ENCODE measurements at regions not wholly inside any gene's neighbourhood (a gene's known extent, or its start where the extent isn't known, plus 50 kb on each side); places are given as distances from the start of the nearest gene placed in this dataset.
"Not testable (repeated sequence)": the region's sequence is repeated elsewhere in the genome, so short reads cannot be mapped to it uniquely, and the experiment has no call there.

DNA sequence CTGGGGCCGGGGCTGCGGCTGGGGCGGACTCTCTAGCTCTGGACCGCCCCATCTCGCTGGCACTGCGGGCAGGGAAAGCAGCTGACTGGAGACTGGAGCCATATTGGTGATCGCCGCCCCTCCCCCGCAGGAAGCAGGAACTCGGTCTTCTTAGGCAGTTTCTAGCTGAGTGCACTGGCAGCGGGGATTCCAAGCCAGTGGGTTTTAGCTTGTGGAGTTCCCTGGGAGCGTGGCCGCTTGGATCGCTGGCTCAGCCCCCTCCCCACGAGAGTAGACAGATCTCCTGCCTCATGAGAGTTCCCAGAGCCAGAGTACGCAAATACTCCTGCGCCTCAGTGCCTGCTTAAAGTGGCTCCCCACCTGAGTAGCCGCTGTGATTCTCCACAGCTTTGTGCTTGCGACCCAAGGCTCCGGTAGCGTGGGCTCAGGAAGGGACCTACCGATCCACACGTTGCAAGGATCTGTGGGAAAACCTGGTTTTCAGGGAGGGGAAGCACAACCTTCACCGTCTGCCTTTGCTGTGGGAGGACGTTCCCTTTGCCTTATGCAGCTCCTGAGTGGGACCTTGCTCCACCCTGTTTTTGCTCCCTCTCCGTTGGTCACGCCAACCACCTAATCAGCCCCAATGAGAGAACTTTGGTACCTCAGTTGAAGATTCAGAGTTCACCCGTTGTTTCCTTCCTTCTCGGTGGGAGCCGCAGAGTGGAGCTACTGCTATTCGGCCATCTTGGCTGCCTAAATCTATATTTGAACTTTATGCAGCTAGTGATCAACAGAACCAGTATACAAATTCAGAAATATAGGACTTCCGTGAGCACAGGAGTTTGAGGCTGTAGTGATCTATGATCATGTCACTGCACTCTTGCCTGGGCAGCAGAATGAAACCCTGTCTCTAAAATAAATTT is 803.9 kb upstream of the PCDH10 start:
- TF ChIP-seq EZH2 (IDR thresholded peaks at IDR 0.05; ENCODE audit: low read length, unreplicated experiment) (no peak), EZH2phosphoT487 (IDR thresholded peaks at IDR 0.05; ENCODE audit: borderline replicate concordance, low read length) (no peak)
- TF ChIP-seq, protein P1, sequence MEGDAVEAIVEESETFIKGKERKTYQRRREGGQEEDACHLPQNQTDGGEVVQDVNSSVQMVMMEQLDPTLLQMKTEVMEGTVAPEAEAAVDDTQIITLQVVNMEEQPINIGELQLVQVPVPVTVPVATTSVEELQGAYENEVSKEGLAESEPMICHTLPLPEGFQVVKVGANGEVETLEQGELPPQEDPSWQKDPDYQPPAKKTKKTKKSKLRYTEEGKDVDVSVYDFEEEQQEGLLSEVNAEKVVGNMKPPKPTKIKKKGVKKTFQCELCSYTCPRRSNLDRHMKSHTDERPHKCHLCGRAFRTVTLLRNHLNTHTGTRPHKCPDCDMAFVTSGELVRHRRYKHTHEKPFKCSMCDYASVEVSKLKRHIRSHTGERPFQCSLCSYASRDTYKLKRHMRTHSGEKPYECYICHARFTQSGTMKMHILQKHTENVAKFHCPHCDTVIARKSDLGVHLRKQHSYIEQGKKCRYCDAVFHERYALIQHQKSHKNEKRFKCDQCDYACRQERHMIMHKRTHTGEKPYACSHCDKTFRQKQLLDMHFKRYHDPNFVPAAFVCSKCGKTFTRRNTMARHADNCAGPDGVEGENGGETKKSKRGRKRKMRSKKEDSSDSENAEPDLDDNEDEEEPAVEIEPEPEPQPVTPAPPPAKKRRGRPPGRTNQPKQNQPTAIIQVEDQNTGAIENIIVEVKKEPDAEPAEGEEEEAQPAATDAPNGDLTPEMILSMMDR (conservative IDR thresholded peaks at IDR 0.05; ENCODE audit: low read depth, low read length) = no peak
- intact Hi-C loops (cut with micrococcal nuclease) = no loop called here
- no peaks in the 10 kb centered on the region for H4K20me1 ChIP-seq (ENCODE audit: low read length)
- H3K9me3 ChIP-seq (ENCODE audit: low read length) = no peaks in the 10 kb centered on the region
- H3K36me3 ChIP-seq (ENCODE audit: low read depth, low read length) = no peaks in the 10 kb centered on the region
- no peak for ATAC-seq
- no peak overlapping the region for H2AFZ ChIP-seq (ENCODE audit: low read length)
- ChIA-PET POLR2A (ENCODE audit: unreplicated experiment) (no interaction called here), CTCF (no interaction called here)
- no peak overlapping the region for H3K27ac ChIP-seq (ENCODE audit: low read length)
- H3K27me3 ChIP-seq (ENCODE audit: low read length) = no peaks in the 10 kb centered on the region
- BruUV-seq (replicated peaks) = no TSS peak
- no peak for DNase-seq
- no peak overlapping the region for H3K9ac ChIP-seq (ENCODE audit: low read length)
- no peaks in the 10 kb centered on the region for H3F3A ChIP-seq (ENCODE audit: low read length, unreplicated experiment)
- no peak overlapping the region for H3K4me2 ChIP-seq (ENCODE audit: low read length)
- H3K9me2 ChIP-seq (replicated peaks; ENCODE audit: low read length) = no peaks in the 10 kb centered on the region
- no peaks in the 10 kb centered on the region for H3K79me2 ChIP-seq (ENCODE audit: low read length)
- H3K4me1 ChIP-seq (ENCODE audit: insufficient read depth, low read length) = no peaks in the 10 kb centered on the region
- no peak overlapping the region for H3K4me3 ChIP-seq (ENCODE audit: low read length)

GRCh38 chr4:132346016-132346415 is 803.1 kb upstream of the PCDH10 start:
- TF ChIP-seq EZH2 (IDR thresholded peaks at IDR 0.05; ENCODE audit: low read length, unreplicated experiment) = no peak
- TF ChIP-seq EZH2phosphoT487 (IDR thresholded peaks at IDR 0.05; ENCODE audit: borderline replicate concordance, low read length) = no peak
- TF ChIP-seq, protein P1 (conservative IDR thresholded peaks at IDR 0.05; ENCODE audit: low read depth, low read length) = no peak
- no peak overlapping the region for H3K4me2 ChIP-seq (ENCODE audit: low read length)
- H3K27ac ChIP-seq (ENCODE audit: low read length) = no peak overlapping the region
- H3K4me3 ChIP-seq (ENCODE audit: low read length) = no peak overlapping the region
- no peak overlapping the region for H3K9ac ChIP-seq (ENCODE audit: low read length)
- H4K20me1 ChIP-seq (ENCODE audit: low read length) = no peaks in the 10 kb centered on the region
- no peaks in the 10 kb centered on the region for H3K9me3 ChIP-seq (ENCODE audit: low read length)
- H3K4me1 ChIP-seq (ENCODE audit: insufficient read depth, low read length) = no peaks in the 10 kb centered on the region
- H2AFZ ChIP-seq (ENCODE audit: low read length) = no peak overlapping the region
- intact Hi-C loops (cut with micrococcal nuclease) = no loop called here
- BruUV-seq (replicated peaks) = no TSS peak
- H3K27me3 ChIP-seq (ENCODE audit: low read length) = no peaks in the 10 kb centered on the region
- ChIA-PET POLR2A (ENCODE audit: unreplicated experiment) (no interaction called here), CTCF (no interaction called here)
- ATAC-seq (no peak), DNase-seq (no peak)
- no peaks in the 10 kb centered on the region for H3F3A ChIP-seq (ENCODE audit: low read length, unreplicated experiment)
- no peaks in the 10 kb centered on the region for H3K9me2 ChIP-seq (replicated peaks; ENCODE audit: low read length)
- no peaks in the 10 kb centered on the region for H3K79me2 ChIP-seq (ENCODE audit: low read length)
- H3K36me3 ChIP-seq (ENCODE audit: low read depth, low read length) = no peaks in the 10 kb centered on the region

DNA sequence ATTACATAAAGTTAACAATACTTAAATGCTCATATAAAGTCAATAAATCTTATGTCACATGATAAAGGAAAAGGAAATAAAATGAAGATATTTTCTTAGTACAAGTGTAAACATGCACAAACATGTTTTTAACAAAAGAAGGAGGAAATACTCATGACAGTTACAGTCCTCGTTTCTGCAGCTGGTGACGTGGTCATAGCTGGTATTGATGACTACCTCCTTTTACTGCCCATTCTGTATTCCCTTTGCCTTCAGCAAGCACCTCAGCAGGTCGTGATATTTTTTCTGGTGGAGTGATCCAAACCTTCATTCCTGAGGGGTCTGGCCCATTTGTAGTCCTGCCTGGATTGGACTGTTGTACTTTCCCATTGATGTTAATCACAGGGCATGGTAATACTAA is 797.5 kb upstream of the PCDH10 start:
- H3K27ac ChIP-seq (ENCODE audit: low read length); H3K4me2 ChIP-seq (ENCODE audit: low read length); H3K9me2 ChIP-seq (replicated peaks; ENCODE audit: low read length); H3K4me1 ChIP-seq (ENCODE audit: insufficient read depth, low read length); ATAC-seq; H3F3A ChIP-seq (ENCODE audit: low read length, unreplicated experiment); H3K9me3 ChIP-seq (ENCODE audit: low read length); H4K20me1 ChIP-seq (ENCODE audit: low read length); CTCF ChIA-PET; intact Hi-C loops (cut with micrococcal nuclease); H3K27me3 ChIP-seq (ENCODE audit: low read length); H3K36me3 ChIP-seq (ENCODE audit: low read depth, low read length); H3K9ac ChIP-seq (ENCODE audit: low read length); H3K79me2 ChIP-seq (ENCODE audit: low read length); DNase-seq; BruUV-seq (replicated peaks); H2AFZ ChIP-seq (ENCODE audit: low read length); H3K4me3 ChIP-seq (ENCODE audit: low read length); POLR2A ChIA-PET (ENCODE audit: unreplicated experiment): not testable (repeated sequence)
